ENCODE measurements at regions not wholly inside any gene's neighbourhood (a gene's known extent, or its start where the extent isn't known, plus 50 kb on each side); places are given as distances from the start of the nearest gene placed in this dataset.

- TF ChIP-seq CTCF (IDR thresholded peaks at IDR 0.05), result no peak
- no peaks in the 10 kb centered on the region for H3K36me3 ChIP-seq
- H3K4me3 ChIP-seq (ENCODE audit: low read depth in 1 of 2, low read length in 1 of 2), result no peak overlapping the region
- H3K27ac ChIP-seq, result no peak overlapping the region
- H3K9me3 ChIP-seq, result no peaks in the 10 kb centered on the region
- H3K4me1 ChIP-seq (ENCODE audit: control insufficient read depth in 1 of 2, insufficient read depth in 1 of 2, low read depth in 1 of 2, low read length in 1 of 2), result peaks cover under 1% of the 10 kb centered on the region in 2 experiments
- H3K27me3 ChIP-seq, result no peaks in the 10 kb centered on the region
Observed at GRCh38 chrX:40272776-40273175, 175.0 kb upstream of the BCOR start.

- no peaks in the 10 kb centered on the region for H3K36me3 ChIP-seq
- H3K9me3 ChIP-seq, result no peaks in the 10 kb centered on the region
- H3K4me1 ChIP-seq (ENCODE audit: control insufficient read depth in 1 of 2, insufficient read depth in 1 of 2, low read depth in 1 of 2, low read length in 1 of 2), result peaks cover 7% of the 10 kb centered on the region in 2 experiments
- no peak for TF ChIP-seq CTCF (IDR thresholded peaks at IDR 0.05)
- H3K27me3 ChIP-seq, result no peaks in the 10 kb centered on the region
- H3K4me3 ChIP-seq (ENCODE audit: low read depth in 1 of 2, low read length in 1 of 2), result no peak overlapping the region
- no peak overlapping the region for H3K27ac ChIP-seq
Observed at GRCh38 chrX:40272141-40272540, 174.4 kb upstream of the BCOR start.

GRCh38 chrX:40268188-40268520 lies 170.4 kb upstream of the BCOR start:
- peaks cover 18% of the 10 kb centered on the region in 2 experiments for H3K4me1 ChIP-seq (ENCODE audit: control insufficient read depth in 1 of 2, insufficient read depth in 1 of 2, low read depth in 1 of 2, low read length in 1 of 2)
- H3K27ac ChIP-seq, result no peak overlapping the region
- no peak for TF ChIP-seq CTCF (IDR thresholded peaks at IDR 0.05)
- H3K27me3 ChIP-seq, result no peaks in the 10 kb centered on the region
- H3K36me3 ChIP-seq, result no peaks in the 10 kb centered on the region
- H3K9me3 ChIP-seq, result no peaks in the 10 kb centered on the region
- H3K4me3 ChIP-seq (ENCODE audit: low read depth in 1 of 2, low read length in 1 of 2), result no peak overlapping the region

- no peaks in the 10 kb centered on the region for H3K27me3 ChIP-seq
- H3K27ac ChIP-seq, result no peak overlapping the region
- no peaks in the 10 kb centered on the region for H3K9me3 ChIP-seq
- peak; percentile 0 for TF ChIP-seq CTCF (IDR thresholded peaks at IDR 0.05)
- H3K4me1 ChIP-seq (ENCODE audit: control insufficient read depth in 1 of 2, insufficient read depth in 1 of 2, low read depth in 1 of 2, low read length in 1 of 2), result peaks cover 18% of the 10 kb centered on the region in 2 experiments
- H3K36me3 ChIP-seq, result no peaks in the 10 kb centered on the region
- peak overlapping the region; percentile 54 to 62 for H3K4me3 ChIP-seq (ENCODE audit: low read depth in 1 of 2, low read length in 1 of 2)
Observed at GRCh38 chrX:40267334-40268187, 169.8 kb upstream of the BCOR start.

GRCh38 chrX:40266490-40267333 lies 169.0 kb upstream of the BCOR start:
- TF ChIP-seq CTCF (IDR thresholded peaks at IDR 0.05), result peak; percentile 66
- H3K9me3 ChIP-seq, result no peaks in the 10 kb centered on the region
- H3K4me3 ChIP-seq (ENCODE audit: low read depth in 1 of 2, low read length in 1 of 2), result peak overlapping the region; percentile 54 to 62
- H3K27me3 ChIP-seq, result no peaks in the 10 kb centered on the region
- no peaks in the 10 kb centered on the region for H3K36me3 ChIP-seq
- H3K4me1 ChIP-seq (ENCODE audit: control insufficient read depth in 1 of 2, insufficient read depth in 1 of 2, low read depth in 1 of 2, low read length in 1 of 2), result peaks cover 18% of the 10 kb centered on the region in 2 experiments
- no peak overlapping the region for H3K27ac ChIP-seq
